Stromal cell of bone marrow (primary cell): ENCODE measurements at regions not wholly inside any gene's neighbourhood (a gene's known extent, or its start where the extent isn't known, plus 50 kb on each side); places are given as distances from the start of the nearest gene placed in this dataset.

Experiments
- DNase-seq: peaks from one replicate; pipeline ENCODE4 v3.0.0-alpha.2; 2012; ENCODE audit warnings: low read depth

- DNase-seq = no peak
Measured at GRCh38 chr13:47332149-47332548, 435.3 kb upstream of the HTR2A start.

GRCh38 chr13:47330031-47330430 lies 433.2 kb upstream of the HTR2A start:
- no peak for DNase-seq

GRCh38 chr13:47327861-47328260 lies 431.0 kb upstream of the HTR2A start:
- no peak for DNase-seq

- no peak for DNase-seq
Measured at GRCh38 chr13:47326061-47326460, 429.2 kb upstream of the HTR2A start.

GRCh38 chr13:47317356-47317755 lies 420.5 kb upstream of the HTR2A start:
- no peak for DNase-seq

GRCh38 chr13:47310401-47310800 lies 413.5 kb upstream of the HTR2A start:
- DNase-seq = no peak

GRCh38 chr13:47306991-47307390 lies 410.1 kb upstream of the HTR2A start:
- no peak for DNase-seq

GRCh38 chr13:47303626-47304025 lies 406.8 kb upstream of the HTR2A start:
- DNase-seq = no peak

- no peak for DNase-seq
Measured at GRCh38 chr13:47299304-47299703, 402.5 kb upstream of the HTR2A start.

GRCh38 chr13:47298506-47298905 lies 401.7 kb upstream of the HTR2A start:
- DNase-seq = peak; percentile 15

- no peak for DNase-seq
Measured at GRCh38 chr13:47294691-47295090, 397.8 kb upstream of the HTR2A start.

GRCh38 chr13:47291107-47291656 lies 394.3 kb upstream of the HTR2A start:
- no peak for DNase-seq

- no peak for DNase-seq
Measured at GRCh38 chr13:47289567-47289966, 392.7 kb upstream of the HTR2A start.

GRCh38 chr13:47288546-47288945 lies 391.7 kb upstream of the HTR2A start:
- DNase-seq = no peak

- no peak for DNase-seq
Measured at GRCh38 chr13:47287291-47287751, 390.5 kb upstream of the HTR2A start.

GRCh38 chr13:47281991-47282390 lies 385.1 kb upstream of the HTR2A start:
- DNase-seq = no peak

- no peak for DNase-seq
Measured at GRCh38 chr13:47279920-47280319, 383.1 kb upstream of the HTR2A start.

- DNase-seq = no peak
Measured at GRCh38 chr13:47277774-47278173, 380.9 kb upstream of the HTR2A start.

- DNase-seq = no peak
Measured at GRCh38 chr13:47268270-47268669, 371.4 kb upstream of the HTR2A start.

- DNase-seq = no peak
Measured at GRCh38 chr13:47258384-47258783, 361.5 kb upstream of the HTR2A start.

- peak; percentile 81 for DNase-seq
Measured at GRCh38 chr13:47256618-47257017, 359.8 kb upstream of the HTR2A start.

GRCh38 chr13:47252627-47253026 lies 355.8 kb upstream of the HTR2A start:
- DNase-seq = peak; percentile 31

GRCh38 chr13:47251771-47252170 lies 354.9 kb upstream of the HTR2A start:
- no peak for DNase-seq

GRCh38 chr13:47250146-47250545 lies 353.3 kb upstream of the HTR2A start:
- DNase-seq = peak; percentile 74

- DNase-seq = no peak
Measured at GRCh38 chr13:47249266-47249665, 352.4 kb upstream of the HTR2A start.
